ENCODE measurements at regions not wholly inside any gene's neighbourhood (a gene's known extent, or its start where the extent isn't known, plus 50 kb on each side); places are given as distances from the start of the nearest gene placed in this dataset.
A peak's percentile ranks its signal among the peaks of the same experiment; 100 is the strongest.

- DNase-seq, result no peak
These were observed 604.4 kb downstream of the ARAP2 start for GRCh38 chr4:35639929-35640328.

- peak; percentile 12 for DNase-seq
These were observed 600.7 kb downstream of the ARAP2 start for GRCh38 chr4:35643661-35644060.

- DNase-seq, result no peak
These were observed 599.7 kb downstream of the ARAP2 start for GRCh38 chr4:35644591-35644990.

GRCh38 chr4:35649011-35649410 lies 595.3 kb downstream of the ARAP2 start:
- no peak for DNase-seq

- peak; percentile 0 for DNase-seq
These were observed 594.5 kb downstream of the ARAP2 start for GRCh38 chr4:35649778-35650177.

- no peak for DNase-seq
These were observed 592.1 kb downstream of the ARAP2 start for GRCh38 chr4:35652197-35652596.

- DNase-seq, result no peak
These were observed 590.9 kb downstream of the ARAP2 start for GRCh38 chr4:35653451-35653850.

GRCh38 chr4:35673137-35673536 lies 571.2 kb downstream of the ARAP2 start:
- no peak for DNase-seq

- DNase-seq, result no peak
These were observed 559.6 kb downstream of the ARAP2 start for GRCh38 chr4:35684755-35685154.

GRCh38 chr4:35689870-35690269 lies 554.4 kb downstream of the ARAP2 start:
- DNase-seq, result no peak

GRCh38 chr4:35690271-35690670 lies 554.0 kb downstream of the ARAP2 start:
- DNase-seq, result no peak

GRCh38 chr4:35695003-35695402 lies 549.3 kb downstream of the ARAP2 start:
- no peak for DNase-seq

GRCh38 chr4:35695421-35695820 lies 548.9 kb downstream of the ARAP2 start:
- no peak for DNase-seq

GRCh38 chr4:35697210-35697736 lies 547.0 kb downstream of the ARAP2 start:
- DNase-seq, result no peak

- DNase-seq, result no peak
These were observed 543.7 kb downstream of the ARAP2 start for GRCh38 chr4:35700663-35701062.

- no peak for DNase-seq
These were observed 535.2 kb downstream of the ARAP2 start for GRCh38 chr4:35709080-35709479.

- DNase-seq, result no peak
These were observed 534.0 kb downstream of the ARAP2 start for GRCh38 chr4:35710343-35710742.

GRCh38 chr4:35711127-35711526 lies 533.2 kb downstream of the ARAP2 start:
- DNase-seq, result no peak

GRCh38 chr4:35723973-35724372 lies 520.3 kb downstream of the ARAP2 start:
- no peak for DNase-seq

- no peak for DNase-seq
These were observed 519.2 kb downstream of the ARAP2 start for GRCh38 chr4:35725131-35725530.

- DNase-seq, result no peak
These were observed 513.9 kb downstream of the ARAP2 start for GRCh38 chr4:35730414-35730813.

GRCh38 chr4:35734381-35735098 lies 509.8 kb downstream of the ARAP2 start:
- no peak for DNase-seq

GRCh38 chr4:35739308-35739707 lies 505.0 kb downstream of the ARAP2 start:
- no peak for DNase-seq

GRCh38 chr4:35754047-35754446 lies 490.3 kb downstream of the ARAP2 start:
- no peak for DNase-seq

- no peak for DNase-seq
These were observed 486.5 kb downstream of the ARAP2 start for GRCh38 chr4:35757836-35758235.
